Brain microvascular endothelial cell (primary cell): ENCODE measurements at regions not wholly inside any gene's neighbourhood (a gene's known extent, or its start where the extent isn't known, plus 50 kb on each side); places are given as distances from the start of the nearest gene placed in this dataset.
"Not testable (repeated sequence)": the region's sequence is repeated elsewhere in the genome, so short reads cannot be mapped to it uniquely, and the experiment has no call there.

ENCODE experiments used
- DNase-seq: peaks from one replicate; pipeline ENCODE4 v3.0.0-alpha.2; 2020
- H3K27ac ChIP-seq: fragments of 250-450 bp; sonication (Bioruptor Pico); 2 replicates; pipeline ENCODE4 v1.5.1; 2020; ENCODE audit warnings: mild to moderate bottlenecking, moderate library complexity
- H3K27me3 ChIP-seq: fragments of 250-450 bp; sonication (Bioruptor Pico); replicated peaks from 2 replicates; pipeline ENCODE4 v1.5.1; 2020; ENCODE audit warnings: mild to moderate bottlenecking
- H3K36me3 ChIP-seq: fragments of 250-450 bp; sonication (Bioruptor Pico); replicated peaks from 2 replicates; pipeline ENCODE4 v1.5.1; 2020; ENCODE audit warnings: mild to moderate bottlenecking
- H3K4me3 ChIP-seq: 2 replicates; pipeline ENCODE4 v1.5.1; 2011; ENCODE audit warnings: low read depth, mild to moderate bottlenecking, control low read depth, low read length, moderate library complexity
- CTCF ChIP-seq: IDR thresholded peaks from 2 replicates; pipeline ENCODE4 v1.5.1; 2011; ENCODE audit warnings: low read depth, mild to moderate bottlenecking, moderate library complexity, low read length, control low read depth, inconsistent platforms; ENCODE audit errors: missing control alignments
- in situ Hi-C: cut with HindIII; loops from 2 replicates; pipeline ENCODE4 v1.10.0; 2017; ENCODE audit warnings: low sequenced_read_pairs, low pct_ligation_motif_present

GRCh38 chr16:27600381-27600780 lies 50.4 kb downstream of the KATNIP start:
- in situ Hi-C loops: no loop called here
- no peak overlapping the region for H3K4me3 ChIP-seq
- H3K36me3 ChIP-seq: no peaks in the 10 kb centered on the region
- no peak overlapping the region for H3K27ac ChIP-seq
- no peak for DNase-seq
- TF ChIP-seq CTCF: no peak
- no peaks in the 10 kb centered on the region for H3K27me3 ChIP-seq

GRCh38 chr16:27602103-27602502 lies 52.2 kb downstream of the KATNIP start:
- Histone ChIP-seq H3K36me3 (no peaks in the 10 kb centered on the region), H3K27ac (no peak overlapping the region), H3K27me3 (no peaks in the 10 kb centered on the region), H3K4me3 (no peak overlapping the region)
- in situ Hi-C loops: no loop called here
- no peak for TF ChIP-seq CTCF
- DNase-seq: no peak

- DNase-seq: peak; percentile 28
- TF ChIP-seq CTCF: peak; percentile 86
- H3K36me3 ChIP-seq, H3K4me3 ChIP-seq, in situ Hi-C loops, H3K27ac ChIP-seq, H3K27me3 ChIP-seq: not testable (repeated sequence)
Observed at GRCh38 chr16:27605500-27606106, 55.7 kb downstream of the KATNIP start.

GRCh38 chr16:27611340-27611739 lies 61.4 kb downstream of the KATNIP start:
- H3K27ac ChIP-seq: no peak overlapping the region
- DNase-seq: no peak
- in situ Hi-C loops: no loop called here
- no peaks in the 10 kb centered on the region for H3K36me3 ChIP-seq
- no peak overlapping the region for H3K4me3 ChIP-seq
- H3K27me3 ChIP-seq: no peaks in the 10 kb centered on the region
- no peak for TF ChIP-seq CTCF

GRCh38 chr16:27613238-27613791 lies 63.4 kb downstream of the KATNIP start:
- in situ Hi-C loops: no loop called here
- DNase-seq: no peak
- Histone ChIP-seq H3K27me3 (no peaks in the 10 kb centered on the region), H3K36me3 (no peaks in the 10 kb centered on the region), H3K27ac (no peak overlapping the region), H3K4me3 (no peak overlapping the region)
- TF ChIP-seq CTCF: no peak

- in situ Hi-C loops: no loop called here
- no peak for DNase-seq
- Histone ChIP-seq H3K36me3 (no peaks in the 10 kb centered on the region), H3K27me3 (no peaks in the 10 kb centered on the region), H3K4me3 (no peak overlapping the region), H3K27ac (no peak overlapping the region)
- no peak for TF ChIP-seq CTCF
Observed at GRCh38 chr16:27617665-27618064, 67.7 kb downstream of the KATNIP start.
